GM19351 (cell line): ENCODE measurements at regions not wholly inside any gene's neighbourhood (a gene's known extent, or its start where the extent isn't known, plus 50 kb on each side); places are given as distances from the start of the nearest gene placed in this dataset.
"Not testable (repeated sequence)": the region's sequence is repeated elsewhere in the genome, so short reads cannot be mapped to it uniquely, and the experiment has no call there.

ENCODE experiments used
- ATAC-seq: cut with Tn5 transposase; IDR thresholded peaks from one replicate; pipeline ENCODE4 v1.9.1; 2021; ENCODE audit warnings: mild to moderate bottlenecking, moderate library complexity; ENCODE audit not compliant: unreplicated experiment

- no peak for ATAC-seq
Observed at GRCh38 chr1:121518726-121519041, 333.9 kb downstream of the SRGAP2C start.

- no peak for ATAC-seq
Observed at GRCh38 chr1:121519042-121519755, 334.4 kb downstream of the SRGAP2C start.

DNA sequence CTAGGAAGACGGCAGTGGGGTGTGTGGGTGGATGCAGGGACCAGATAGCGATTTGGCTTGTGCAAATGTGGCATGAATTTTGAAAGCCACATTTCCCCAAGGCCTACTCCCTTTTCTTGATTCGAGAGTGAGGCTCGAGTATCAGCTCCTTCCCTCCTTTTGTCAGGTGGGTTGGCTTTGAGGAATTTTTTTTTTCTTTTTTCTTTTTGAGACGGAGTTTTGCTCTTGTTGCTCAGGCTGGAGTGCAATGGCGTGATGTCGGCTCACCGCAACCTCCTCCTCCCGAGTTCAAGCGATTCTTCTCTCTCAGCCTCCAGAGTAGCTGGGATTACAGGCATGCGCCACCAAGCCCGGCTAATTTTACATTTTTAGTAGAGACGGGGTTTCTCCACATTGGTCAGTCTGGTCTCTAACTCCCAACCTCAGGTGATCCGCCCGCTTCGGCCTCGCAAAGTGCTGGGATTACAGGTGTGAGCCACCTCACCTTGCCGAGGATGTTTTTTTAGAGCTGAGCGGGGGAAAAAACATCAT, 335.0 kb downstream of the SRGAP2C start:
- not testable (repeated sequence) for ATAC-seq

DNA sequence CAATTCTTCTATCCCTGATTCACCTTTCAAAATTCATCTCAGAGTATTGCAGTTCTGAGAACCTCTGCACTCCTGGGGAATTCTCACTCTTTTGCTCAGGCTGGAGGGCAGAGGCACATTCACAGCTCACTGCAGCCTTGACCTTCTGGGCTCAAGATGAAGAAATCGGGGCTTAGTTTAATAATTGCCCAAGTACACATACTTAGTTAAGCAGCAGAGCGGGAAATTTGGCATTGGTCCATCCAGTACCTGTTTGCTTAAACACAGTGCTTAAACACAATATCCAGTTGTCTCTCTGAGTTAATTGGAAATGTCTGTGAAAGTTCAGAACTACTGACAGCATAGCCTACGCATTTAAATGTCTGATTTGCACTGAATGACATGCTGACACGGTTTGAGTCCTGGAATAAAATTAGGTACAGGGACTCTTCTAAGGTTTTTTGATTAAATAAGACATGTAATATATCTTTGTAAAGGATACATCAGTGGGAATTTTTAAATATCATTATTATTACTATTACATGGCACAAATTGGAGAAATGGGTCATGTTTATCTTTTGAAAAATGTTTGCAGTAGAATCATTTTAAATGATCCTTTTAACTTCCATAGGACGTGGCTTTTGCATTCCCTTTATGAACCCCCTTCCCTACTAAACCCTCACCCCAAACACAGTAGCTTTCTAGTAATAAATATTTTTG, 337.4 kb downstream of the SRGAP2C start:
- no peak for ATAC-seq

- not testable (repeated sequence) for ATAC-seq
Observed at GRCh38 chr1:121523112-121523511, 338.3 kb downstream of the SRGAP2C start.

DNA sequence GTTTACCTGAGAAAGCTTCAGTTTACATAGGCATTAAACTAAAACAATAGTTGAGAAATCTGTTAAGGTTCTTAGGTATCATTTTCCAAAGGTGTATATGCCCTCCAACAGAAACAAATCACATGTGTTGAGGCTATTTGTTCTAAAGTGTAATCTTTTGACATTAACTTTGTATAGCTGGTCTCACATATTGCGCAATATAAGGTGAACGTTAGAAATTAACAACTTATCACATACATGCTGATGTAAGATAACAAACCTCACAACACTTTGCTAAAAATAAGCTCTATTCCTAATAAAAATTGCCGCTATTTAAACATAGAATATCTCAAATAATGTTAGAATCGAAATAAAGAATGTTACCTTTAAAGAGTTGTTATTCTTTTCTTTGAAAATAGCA, 340.6 kb downstream of the SRGAP2C start:
- ATAC-seq: no peak

GRCh38 chr1:121528958-121529357, 344.2 kb downstream of the SRGAP2C start:
- ATAC-seq: not testable (repeated sequence)

GRCh38 chr1:121530026-121530425, 345.3 kb downstream of the SRGAP2C start:
- ATAC-seq: not testable (repeated sequence)

- ATAC-seq: not testable (repeated sequence)
Observed at GRCh38 chr1:121531747-121532146, 347.0 kb downstream of the SRGAP2C start.

- not testable (repeated sequence) for ATAC-seq
Observed at GRCh38 chr1:121538148-121538547, 353.4 kb downstream of the SRGAP2C start.

DNA sequence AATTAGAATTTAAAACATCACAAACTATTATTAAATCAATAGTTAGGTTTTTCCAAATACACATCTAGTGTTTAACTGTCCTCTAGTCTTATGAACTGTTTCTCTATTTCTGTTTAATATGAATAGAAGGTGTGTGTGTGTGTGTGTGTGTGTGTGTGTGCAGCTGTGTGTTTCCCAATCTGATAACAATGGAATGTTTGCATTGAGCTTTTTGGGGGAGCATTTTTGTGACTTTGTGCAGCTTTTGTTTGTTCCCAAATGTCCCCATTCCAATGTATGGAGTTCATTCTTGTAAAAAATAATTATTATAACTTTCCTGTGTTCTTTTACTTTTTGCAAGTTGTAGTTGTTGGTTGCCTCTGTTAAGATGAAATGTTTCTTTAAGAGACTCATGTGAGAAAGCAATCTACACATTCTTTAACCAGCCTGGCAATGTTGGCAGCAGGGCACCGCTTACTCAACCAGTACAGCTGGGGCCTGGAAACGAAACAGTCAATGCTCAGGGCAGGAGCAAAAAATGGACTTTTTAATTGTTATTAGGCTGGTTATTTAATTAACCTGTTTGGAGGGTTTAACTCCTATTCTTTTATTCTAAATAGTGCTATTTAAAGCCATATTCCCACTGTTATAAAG, 354.3 kb downstream of the SRGAP2C start:
- ATAC-seq: no peak

DNA sequence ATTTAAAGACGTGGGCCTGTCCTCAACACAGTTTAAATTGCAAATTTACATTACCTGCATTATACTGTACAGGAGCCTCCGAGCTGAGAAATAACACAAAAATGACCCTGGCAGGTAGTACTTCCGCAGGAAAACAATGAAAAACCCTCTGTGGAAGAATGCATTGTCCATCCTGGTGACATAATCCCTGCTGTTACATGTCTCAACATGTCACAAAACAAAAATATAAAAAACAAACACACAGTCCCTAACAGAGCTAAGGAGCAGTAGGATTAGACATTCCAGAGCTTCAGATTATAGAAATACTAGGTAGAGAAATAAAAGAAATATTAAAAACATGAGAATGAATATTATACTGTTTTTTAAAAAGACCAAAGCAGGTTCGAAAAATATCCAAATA, 359.2 kb downstream of the SRGAP2C start:
- ATAC-seq: not testable (repeated sequence)

- no peak for ATAC-seq
Observed at GRCh38 chr1:121544500-121544899, 359.7 kb downstream of the SRGAP2C start.

GRCh38 chr1:121545899-121546298, 361.1 kb downstream of the SRGAP2C start:
- not testable (repeated sequence) for ATAC-seq

GRCh38 chr1:121546830-121547591, 362.2 kb downstream of the SRGAP2C start:
- ATAC-seq: no peak

DNA sequence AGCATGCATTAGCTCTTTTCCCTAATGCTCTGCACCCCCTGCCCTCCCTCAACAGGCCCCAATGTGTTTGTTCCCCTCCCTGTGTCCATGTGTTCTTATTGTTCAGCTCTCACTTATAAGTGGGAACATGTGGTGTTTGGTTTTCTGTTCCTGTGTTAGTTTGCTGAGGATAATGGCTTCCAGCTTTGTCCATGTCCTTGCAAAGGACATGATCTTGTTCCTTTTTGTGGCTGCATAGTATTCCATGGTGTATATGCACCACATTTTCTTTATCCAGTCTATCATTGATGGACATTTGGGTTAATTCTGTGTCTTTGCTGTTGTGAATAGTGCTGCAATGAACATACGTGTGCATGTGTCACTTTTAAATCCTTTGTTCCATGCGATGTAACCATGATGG, 363.0 kb downstream of the SRGAP2C start:
- not testable (repeated sequence) for ATAC-seq

- not testable (repeated sequence) for ATAC-seq
Observed at GRCh38 chr1:121550817-121551216, 366.0 kb downstream of the SRGAP2C start.

- ATAC-seq: not testable (repeated sequence)
Observed at GRCh38 chr1:121551491-121551890, 366.7 kb downstream of the SRGAP2C start.

DNA sequence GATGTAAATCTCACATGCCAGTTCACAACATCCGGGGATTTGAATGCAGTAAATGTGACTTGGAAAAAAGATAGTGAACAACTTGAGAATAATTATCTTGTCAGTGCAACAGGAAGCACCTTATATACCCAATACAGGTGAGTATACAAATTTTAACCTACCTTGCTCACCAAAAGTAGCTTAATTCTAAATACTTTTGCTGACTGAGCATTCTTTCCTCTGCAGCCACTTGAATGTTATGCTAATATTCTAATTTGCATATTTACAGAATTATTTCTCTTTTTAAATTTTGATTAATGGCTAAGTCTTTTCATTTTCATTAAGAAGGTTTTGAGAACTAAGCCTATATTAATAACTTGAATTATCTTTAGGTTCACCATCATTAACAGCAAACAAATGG, 371.8 kb downstream of the SRGAP2C start:
- ATAC-seq: not testable (repeated sequence)

GRCh38 chr1:121558034-121558433, 373.3 kb downstream of the SRGAP2C start:
- not testable (repeated sequence) for ATAC-seq

DNA sequence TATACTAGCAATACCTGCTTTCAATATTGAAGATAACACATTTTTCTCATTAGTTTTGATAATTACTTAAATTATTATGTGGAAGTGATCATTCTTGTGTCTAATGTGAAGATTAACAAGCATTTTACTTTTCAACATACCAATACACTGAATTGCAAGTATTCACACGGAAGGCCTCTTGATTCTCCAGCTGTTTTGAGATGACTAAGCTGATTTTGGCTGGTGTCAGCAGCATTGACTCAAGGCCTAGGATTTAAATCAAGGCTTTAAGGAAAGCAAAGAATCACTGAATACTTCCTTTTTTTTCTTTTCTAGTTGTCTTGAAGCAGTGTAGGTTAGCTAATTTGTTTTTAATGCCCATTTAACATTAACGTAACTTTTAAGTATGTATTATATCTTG, 373.7 kb downstream of the SRGAP2C start:
- no peak for ATAC-seq
